Lower lobe of right lung (tissue), 2 donors: ENCODE measurements at regions not wholly inside any gene's neighbourhood (a gene's known extent, or its start where the extent isn't known, plus 50 kb on each side); places are given as distances from the start of the nearest gene placed in this dataset.

Experiments
- ATAC-seq, 2 donors: fragments of 200-7000 bp; cut with Tn5 transposase; one replicate each; pipeline ENCODE4 v1.9.1; 2020 to 2022; ENCODE audit warnings: mild to moderate bottlenecking in 2 of 2, moderate library complexity in 2 of 2
- DNase-seq: peaks from one replicate; pipeline ENCODE4 v3.0.0-alpha.2; 2020
- H3K27ac ChIP-seq: fragments of 200-600 bp; one replicate; pipeline ENCODE4 v1.8.0; 2022
- H3K27me3 ChIP-seq: fragments of 200-600 bp; one replicate; pipeline ENCODE4 v1.8.0; 2022; ENCODE audit warnings: low read depth
- H3K36me3 ChIP-seq: fragments of 200-600 bp; one replicate; pipeline ENCODE4 v1.8.0; 2022; ENCODE audit warnings: mild to moderate bottlenecking
- H3K4me1 ChIP-seq: fragments of 200-600 bp; one replicate; pipeline ENCODE4 v1.8.0; 2022
- H3K4me3 ChIP-seq: fragments of 200-600 bp; one replicate; pipeline ENCODE4 v1.8.0; 2022; ENCODE audit warnings: mild to moderate bottlenecking
- H3K9me3 ChIP-seq: fragments of 200-600 bp; one replicate; pipeline ENCODE4 v1.8.0; 2022
- intact Hi-C: fragments of 100-400 bp; cut with DNase I; formaldehyde crosslinking; loops from one replicate; pipeline ENCODE4 v1.11.0; 2022
- TF ChIP-seq, protein P1 (sequence below): fragments of 200-600 bp; IDR thresholded peaks from one replicate; pipeline ENCODE4 v1.8.0; 2022; ENCODE audit warnings: antibody characterized with exemption, mild to moderate bottlenecking
- donor health status: DM: no; HTN: yes; CAD: no; lungs with severe emphysema.

DNA sequence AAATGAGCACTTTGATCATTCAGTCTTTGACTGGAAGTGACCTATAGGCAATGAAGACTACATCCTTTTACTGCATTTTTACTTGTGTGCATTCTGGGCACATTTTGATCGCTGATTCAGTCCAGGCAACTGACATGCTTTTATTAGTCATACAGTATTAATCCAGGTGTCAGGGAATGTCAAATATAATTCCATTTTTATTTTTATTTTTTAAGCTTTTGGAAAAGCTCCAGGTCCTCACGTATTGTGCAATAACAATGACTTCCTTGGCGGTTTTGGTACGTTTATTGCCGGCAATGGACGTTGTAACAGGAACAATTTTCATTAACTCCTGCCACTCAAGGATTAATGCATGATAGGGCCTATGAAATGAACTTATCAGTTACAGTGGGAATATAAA lies 302.6 kb upstream of the PTBP2 start:
- no peaks in the 10 kb centered on the region for H3K9me3 ChIP-seq
- DNase-seq, result no peak
- H3K4me1 ChIP-seq, result peaks cover 8% of the 10 kb centered on the region
- no peak for ATAC-seq
- H3K4me3 ChIP-seq, result no peak overlapping the region
- intact Hi-C loops, result no loop called here
- no peak overlapping the region for H3K27ac ChIP-seq
- TF ChIP-seq, protein P1, sequence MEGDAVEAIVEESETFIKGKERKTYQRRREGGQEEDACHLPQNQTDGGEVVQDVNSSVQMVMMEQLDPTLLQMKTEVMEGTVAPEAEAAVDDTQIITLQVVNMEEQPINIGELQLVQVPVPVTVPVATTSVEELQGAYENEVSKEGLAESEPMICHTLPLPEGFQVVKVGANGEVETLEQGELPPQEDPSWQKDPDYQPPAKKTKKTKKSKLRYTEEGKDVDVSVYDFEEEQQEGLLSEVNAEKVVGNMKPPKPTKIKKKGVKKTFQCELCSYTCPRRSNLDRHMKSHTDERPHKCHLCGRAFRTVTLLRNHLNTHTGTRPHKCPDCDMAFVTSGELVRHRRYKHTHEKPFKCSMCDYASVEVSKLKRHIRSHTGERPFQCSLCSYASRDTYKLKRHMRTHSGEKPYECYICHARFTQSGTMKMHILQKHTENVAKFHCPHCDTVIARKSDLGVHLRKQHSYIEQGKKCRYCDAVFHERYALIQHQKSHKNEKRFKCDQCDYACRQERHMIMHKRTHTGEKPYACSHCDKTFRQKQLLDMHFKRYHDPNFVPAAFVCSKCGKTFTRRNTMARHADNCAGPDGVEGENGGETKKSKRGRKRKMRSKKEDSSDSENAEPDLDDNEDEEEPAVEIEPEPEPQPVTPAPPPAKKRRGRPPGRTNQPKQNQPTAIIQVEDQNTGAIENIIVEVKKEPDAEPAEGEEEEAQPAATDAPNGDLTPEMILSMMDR, result no peak
- H3K36me3 ChIP-seq, result no peaks in the 10 kb centered on the region
- no peaks in the 10 kb centered on the region for H3K27me3 ChIP-seq

DNA sequence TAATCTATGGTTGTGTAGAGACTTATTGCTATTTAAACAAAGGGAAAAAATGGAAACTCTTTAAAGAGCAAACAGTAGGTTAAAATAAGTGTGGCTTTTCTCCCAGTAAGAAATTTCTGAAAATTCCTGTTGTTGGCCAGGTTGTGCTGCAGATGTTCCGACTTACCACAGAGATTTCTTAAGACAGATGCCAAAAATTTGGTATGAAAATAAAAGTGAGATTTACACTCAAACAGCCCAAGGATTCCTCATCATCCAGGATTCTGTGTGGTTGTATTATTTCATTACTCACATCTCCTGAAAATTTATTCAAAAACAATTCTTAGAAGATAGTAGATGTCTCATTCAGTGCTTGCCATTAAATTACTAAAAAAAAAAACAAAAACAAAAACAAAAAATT lies 296.7 kb upstream of the PTBP2 start:
- DNase-seq (no peak), ATAC-seq (no peak)
- H3K4me1 ChIP-seq, result no peaks in the 10 kb centered on the region
- H3K36me3 ChIP-seq, result no peaks in the 10 kb centered on the region
- no peak overlapping the region for H3K4me3 ChIP-seq
- TF ChIP-seq, protein P1, result no peak
- no peaks in the 10 kb centered on the region for H3K9me3 ChIP-seq
- H3K27ac ChIP-seq, result no peak overlapping the region
- no peaks in the 10 kb centered on the region for H3K27me3 ChIP-seq
- intact Hi-C loops, result no loop called here

DNA sequence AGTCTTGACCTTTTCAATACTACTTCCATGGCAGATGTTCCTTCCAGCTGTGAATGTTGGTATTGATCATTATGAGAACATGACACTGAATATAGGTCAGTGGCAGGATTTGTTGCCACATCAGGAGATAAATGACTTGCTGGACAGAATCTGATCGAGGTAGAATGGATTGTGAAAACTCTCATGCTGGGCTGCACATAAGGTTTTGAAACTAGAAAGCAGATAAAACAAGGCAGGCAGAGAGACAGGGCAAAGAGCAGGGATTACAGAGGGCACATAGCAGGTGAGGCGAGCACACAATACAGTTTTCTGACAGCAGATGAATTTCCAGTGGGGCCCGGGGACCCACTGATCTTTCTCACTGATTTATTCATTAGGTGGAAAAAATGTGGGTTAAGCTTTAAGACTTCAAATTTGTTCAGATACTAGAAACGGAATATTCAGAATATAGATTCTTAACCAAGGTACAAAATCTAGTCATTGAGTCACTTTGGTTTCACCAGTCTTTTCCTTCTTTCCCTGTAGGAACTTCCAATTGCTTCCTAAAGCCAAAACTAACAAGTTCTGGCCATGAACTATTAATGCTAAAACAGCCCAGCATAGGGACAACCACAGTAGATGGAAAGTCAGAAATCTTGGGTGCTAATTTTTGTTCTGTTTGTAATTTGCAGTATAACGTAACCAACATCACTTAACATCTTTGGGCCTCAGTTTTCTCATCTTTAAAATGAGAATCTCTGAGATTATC lies 296.0 kb upstream of the PTBP2 start:
- Histone ChIP-seq H3K9me3 (no peaks in the 10 kb centered on the region), H3K4me3 (no peak overlapping the region), H3K36me3 (no peaks in the 10 kb centered on the region), H3K27me3 (no peaks in the 10 kb centered on the region), H3K4me1 (no peaks in the 10 kb centered on the region), H3K27ac (no peak overlapping the region)
- ATAC-seq (no peak), DNase-seq (no peak)
- intact Hi-C loops, result no loop called here
- TF ChIP-seq, protein P1, result no peak

DNA sequence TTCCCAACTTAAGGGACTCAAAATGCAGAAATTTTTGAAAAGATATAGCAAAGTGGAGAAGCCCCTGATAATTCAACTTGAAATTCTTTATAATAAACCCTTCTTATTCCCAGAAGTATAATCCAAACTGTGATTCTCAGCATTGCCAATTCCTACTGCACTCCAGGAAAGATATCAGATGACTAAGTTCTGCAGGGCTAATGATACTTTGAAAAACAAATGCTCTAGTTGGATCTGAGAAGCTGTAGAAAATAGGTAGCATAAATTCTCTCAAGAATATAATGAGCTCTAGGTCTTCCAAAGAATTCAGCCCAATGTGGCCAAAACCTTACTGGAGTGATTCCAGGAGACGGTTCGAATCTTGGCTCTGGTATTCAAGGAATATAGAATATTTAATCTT lies 294.0 kb upstream of the PTBP2 start:
- no peaks in the 10 kb centered on the region for H3K27me3 ChIP-seq
- intact Hi-C loops, result no loop called here
- ATAC-seq (no peak), DNase-seq (no peak)
- no peaks in the 10 kb centered on the region for H3K9me3 ChIP-seq
- no peaks in the 10 kb centered on the region for H3K4me1 ChIP-seq
- H3K4me3 ChIP-seq, result no peak overlapping the region
- TF ChIP-seq, protein P1, result no peak
- no peaks in the 10 kb centered on the region for H3K36me3 ChIP-seq
- no peak overlapping the region for H3K27ac ChIP-seq

DNA sequence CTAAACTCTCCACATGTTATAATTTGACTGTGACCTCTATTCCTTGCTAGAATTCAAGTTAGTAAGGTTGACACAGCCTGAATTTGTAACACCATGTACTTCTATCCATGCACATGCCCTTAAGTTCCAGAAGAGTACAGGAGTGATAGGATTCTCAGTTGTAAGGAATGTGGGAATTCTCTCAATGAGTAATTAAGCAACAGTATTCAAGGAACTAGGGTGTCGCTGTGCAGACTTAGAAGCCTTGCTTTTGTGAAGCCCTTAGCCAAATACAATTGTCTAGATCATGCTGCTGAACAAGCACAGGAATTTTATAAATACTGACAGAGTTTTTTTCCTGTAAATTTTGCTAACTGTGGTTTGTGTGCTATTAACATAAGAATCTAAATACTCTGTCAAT lies 276.3 kb upstream of the PTBP2 start:
- TF ChIP-seq, protein P1, result no peak
- H3K27ac ChIP-seq, result no peak overlapping the region
- no peaks in the 10 kb centered on the region for H3K27me3 ChIP-seq
- no peaks in the 10 kb centered on the region for H3K4me1 ChIP-seq
- no peak overlapping the region for H3K4me3 ChIP-seq
- H3K36me3 ChIP-seq, result no peaks in the 10 kb centered on the region
- intact Hi-C loops, result no loop called here
- no peaks in the 10 kb centered on the region for H3K9me3 ChIP-seq
- ATAC-seq, result no peak
- no peak for DNase-seq
